AG20443 (cell line): ENCODE measurements at regions not wholly inside any gene's neighbourhood (a gene's known extent, or its start where the extent isn't known, plus 50 kb on each side); places are given as distances from the start of the nearest gene placed in this dataset.
"Not testable (repeated sequence)": the region's sequence is repeated elsewhere in the genome, so short reads cannot be mapped to it uniquely, and the experiment has no call there.

Experiments
- DNase-seq: peaks from one replicate; pipeline ENCODE4 v3.0.0; 2012; ENCODE audit warnings: low spot score, mixed read lengths

GRCh38 chr14:43410631-43411030, 1096.5 kb downstream of the FSCB start:
- DNase-seq = no peak

- DNase-seq = no peak
Observed at GRCh38 chr14:43408472-43408871, 1098.6 kb downstream of the FSCB start.

GRCh38 chr14:43407706-43408105, 1099.4 kb downstream of the FSCB start:
- no peak for DNase-seq

- no peak for DNase-seq
Observed at GRCh38 chr14:43406931-43407330, 1100.2 kb downstream of the FSCB start.

GRCh38 chr14:43399289-43399688, 1107.8 kb downstream of the FSCB start:
- DNase-seq = no peak

- not testable (repeated sequence) for DNase-seq
Observed at GRCh38 chr14:43370565-43370896, 1136.6 kb downstream of the FSCB start.

- DNase-seq = no peak
Observed at GRCh38 chr14:43369710-43370564, 1137.1 kb downstream of the FSCB start.

GRCh38 chr14:43362586-43362985, 1144.5 kb downstream of the FSCB start:
- no peak for DNase-seq

- no peak for DNase-seq
Observed at GRCh38 chr14:43361751-43362150, 1145.3 kb downstream of the FSCB start.

- no peak for DNase-seq
Observed at GRCh38 chr14:43360239-43360638, 1146.8 kb downstream of the FSCB start.

GRCh38 chr14:43359317-43359716, 1147.8 kb downstream of the FSCB start:
- DNase-seq = no peak

GRCh38 chr14:43356979-43357545, 1150.0 kb downstream of the FSCB start:
- DNase-seq = no peak

GRCh38 chr14:43356382-43356781, 1150.7 kb downstream of the FSCB start:
- no peak for DNase-seq

- no peak for DNase-seq
Observed at GRCh38 chr14:43341921-43342320, 1165.2 kb downstream of the FSCB start.

- no peak for DNase-seq
Observed at GRCh38 chr14:43338713-43339112, 1168.4 kb downstream of the FSCB start.

- no peak for DNase-seq
Observed at GRCh38 chr14:43336351-43336750, 1170.7 kb downstream of the FSCB start.

GRCh38 chr14:43326501-43327407, 1180.3 kb downstream of the FSCB start:
- DNase-seq = not testable (repeated sequence)

- no peak for DNase-seq
Observed at GRCh38 chr14:43316427-43316826, 1190.7 kb downstream of the FSCB start.

GRCh38 chr14:43313719-43314118, 1193.4 kb downstream of the FSCB start:
- no peak for DNase-seq

- DNase-seq = no peak
Observed at GRCh38 chr14:43308421-43309110, 1198.5 kb downstream of the FSCB start.

GRCh38 chr14:43307836-43308235, 1199.2 kb downstream of the FSCB start:
- no peak for DNase-seq

- DNase-seq = no peak
Observed at GRCh38 chr14:43306053-43306452, 1201.0 kb downstream of the FSCB start.
